GM12878 (cell line): ENCODE measurements at regions not wholly inside any gene's neighbourhood (a gene's known extent, or its start where the extent isn't known, plus 50 kb on each side); places are given as distances from the start of the nearest gene placed in this dataset.

Source experiments
- ETV6 ChIP-seq, 2 experiments: fragments of 450-650 bp in 1 of 2; IDR thresholded peaks in 1 of 2; conservative IDR thresholded peaks in 1 of 2; 2 replicates each; pipeline ENCODE4 v1.6.1; 2014; ENCODE audit warnings: antibody characterized with exemption in 1 of 2, borderline replicate concordance in 1 of 2, low read depth in 1 of 2, mild to moderate bottlenecking in 1 of 2, moderate library complexity in 1 of 2
- HCFC1 ChIP-seq: fragments of 150-350 bp; IDR thresholded peaks from 2 replicates; pipeline ENCODE4 v1.6.1; 2014; ENCODE audit warnings: low read length
- MLLT1 ChIP-seq: fragments of 450-650 bp; IDR thresholded peaks from 2 replicates; pipeline ENCODE4 v1.6.1; 2016; ENCODE audit warnings: mild to moderate bottlenecking
- NFIC ChIP-seq: IDR thresholded peaks from 2 replicates; pipeline ENCODE4 v1.6.1; 2012; ENCODE audit warnings: low read depth, mild to moderate bottlenecking, inconsistent platforms, low read length, moderate library complexity
- POLR2AphosphoS5 ChIP-seq: IDR thresholded peaks from 2 replicates; pipeline ENCODE4 v1.6.1; 2011; ENCODE audit warnings: mild to moderate bottlenecking, low read length, inconsistent platforms
- RAD51 ChIP-seq: fragments of 450-650 bp; IDR thresholded peaks from 2 replicates; pipeline ENCODE4 v1.6.1; 2016; ENCODE audit warnings: moderate library complexity, mild to moderate bottlenecking, inconsistent platforms
- SKIL ChIP-seq: fragments of 450-650 bp; IDR thresholded peaks from 2 replicates; pipeline ENCODE4 v1.6.1; 2017; ENCODE audit warnings: mild to moderate bottlenecking, low read depth, inconsistent platforms; ENCODE audit not compliant: poor library complexity, severe bottlenecking
- SMAD1 ChIP-seq: fragments of 450-650 bp; IDR thresholded peaks from 2 replicates; pipeline ENCODE4 v1.6.1; 2018; ENCODE audit warnings: mild to moderate bottlenecking, low read depth; ENCODE audit not compliant: partially characterized antibody
- STAT3 ChIP-seq: IDR thresholded peaks from 2 replicates; pipeline ENCODE4 v1.6.1; 2011; ENCODE audit warnings: low read depth, low read length, improper control_type of control experiment
- ZBTB11 ChIP-seq: fragments of 450-650 bp; formaldehyde crosslinking; IDR thresholded peaks from 2 replicates; pipeline ENCODE4 v1.5.0; 2022; ENCODE audit warnings: mild to moderate bottlenecking, missing genetic modification characterization
- ZNF274 ChIP-seq: IDR thresholded peaks from one replicate; pipeline ENCODE4 v1.8.0; 2011; ENCODE audit not compliant: insufficient read length, insufficient read depth
- ZNF592 ChIP-seq: fragments of 450-650 bp; IDR thresholded peaks from 2 replicates; pipeline ENCODE4 v1.6.1; 2017; ENCODE audit warnings: mild to moderate bottlenecking, moderate library complexity
- ZNF687 ChIP-seq: fragments of 450-650 bp; IDR thresholded peaks from 2 replicates; pipeline ENCODE4 v1.6.1; 2017; ENCODE audit warnings: mild to moderate bottlenecking, moderate library complexity

- no peak for TF ChIP-seq ETV6 (conservative IDR thresholded peaks at IDR 0.05 in 1 of 2, IDR thresholded peaks at IDR 0.05 in 1 of 2; ENCODE audit: borderline replicate concordance in 1 of 2, low read depth in 1 of 2)
- TF ChIP-seq NFIC: peak; percentile 68
- peak; percentile 30 for TF ChIP-seq SKIL
- no peak for TF ChIP-seq HCFC1
- TF ChIP-seq ZNF274: no peak
- 0 out of 2 replicates have a peak, but pooled peaks have one; percentile 8 for TF ChIP-seq RAD51
- no peak for TF ChIP-seq MLLT1
- TF ChIP-seq ZNF687: peak; percentile 99
- no peak for TF ChIP-seq ZBTB11 (CRISPR knock-in tag)
- TF ChIP-seq ZNF592: peak; percentile 67; the same call in 1 of the 2 replicates
- peak; percentile 64 for TF ChIP-seq POLR2AphosphoS5
- TF ChIP-seq STAT3: no peak; the same call in 1 of the 2 replicates
- peak; percentile 63 for TF ChIP-seq SMAD1
Measured at GRCh38 chr17:72425133-72425793, 304.4 kb downstream of the SOX9 start (continued).
